HEK293T (cell line): ENCODE measurements at regions not wholly inside any gene's neighbourhood (a gene's known extent, or its start where the extent isn't known, plus 50 kb on each side); places are given as distances from the start of the nearest gene placed in this dataset.

Experiments used
- CTCF ChIA-PET: fragments of 350-600 bp; formaldehyde crosslinking; extraction: SDS; loops from one replicate; lab custom pipeline; 2021; ENCODE audit warnings: antibody characterized with exemption, inconsistent platforms; lab: Yijun Ruan, JAX
- POLR2A ChIA-PET: fragments of 350-600 bp; formaldehyde crosslinking; extraction: SDS; loops from one replicate; lab custom pipeline; 2020; ENCODE audit warnings: antibody characterized with exemption, inconsistent platforms; lab: Yijun Ruan, JAX
- DNase-seq: peaks from one replicate; pipeline ENCODE4 v3.0.0; 2012; ENCODE audit warnings: mixed read lengths; ENCODE audit errors: extremely low spot score
- ARNT ChIP-seq: fragments of 450-650 bp; IDR thresholded peaks from 2 replicates; pipeline ENCODE4 v1.6.1; 2017; ENCODE audit warnings: mild to moderate bottlenecking
- BHLHE40 ChIP-seq: fragments of 450-650 bp; IDR thresholded peaks from 2 replicates; pipeline ENCODE4 v1.6.1; 2016; ENCODE audit warnings: mild to moderate bottlenecking, moderate library complexity, borderline replicate concordance
- CTBP1 ChIP-seq: fragments of 450-650 bp; IDR thresholded peaks from 2 replicates; pipeline ENCODE4 v1.6.1; 2016; ENCODE audit warnings: borderline replicate concordance
- ELF4 ChIP-seq: fragments of 450-650 bp; IDR thresholded peaks from 2 replicates; pipeline ENCODE4 v1.6.1; 2017; ENCODE audit warnings: antibody characterized with exemption
- FOXA1 ChIP-seq: fragments of 450-650 bp; IDR thresholded peaks from 2 replicates; pipeline ENCODE4 v1.6.1; 2016; ENCODE audit warnings: mild to moderate bottlenecking
- FOXK2 ChIP-seq: fragments of 450-650 bp; IDR thresholded peaks from 2 replicates; pipeline ENCODE4 v1.6.1; 2016; ENCODE audit warnings: mild to moderate bottlenecking
- FOXM1 ChIP-seq: fragments of 450-650 bp; IDR thresholded peaks from 2 replicates; pipeline ENCODE4 v1.6.1; 2017; ENCODE audit warnings: mild to moderate bottlenecking, borderline replicate concordance
- HDGF ChIP-seq: fragments of 450-650 bp; IDR thresholded peaks from 2 replicates; pipeline ENCODE4 v1.6.1; 2017; ENCODE audit warnings: antibody characterized with exemption, borderline replicate concordance
- L3MBTL2 ChIP-seq: fragments of 450-650 bp; conservative IDR thresholded peaks from 2 replicates; pipeline ENCODE4 v1.6.1; 2016; ENCODE audit warnings: mild to moderate bottlenecking
- LEF1 ChIP-seq: fragments of 450-650 bp; IDR thresholded peaks from 2 replicates; pipeline ENCODE4 v1.6.1; 2017; ENCODE audit warnings: mild to moderate bottlenecking, borderline replicate concordance
- NFRKB ChIP-seq: fragments of 450-650 bp; IDR thresholded peaks from 2 replicates; pipeline ENCODE4 v1.6.1; 2016; ENCODE audit warnings: mild to moderate bottlenecking, moderate library complexity
- SP1 ChIP-seq: fragments of 450-650 bp; IDR thresholded peaks from 2 replicates; pipeline ENCODE4 v1.6.1; 2017
- SUZ12 ChIP-seq: fragments of 450-650 bp; IDR thresholded peaks from 2 replicates; pipeline ENCODE4 v1.6.1; 2016; ENCODE audit warnings: mild to moderate bottlenecking
- TARDBP ChIP-seq: fragments of 450-650 bp; IDR thresholded peaks from 2 replicates; pipeline ENCODE4 v1.6.1; 2016
- ZNF384 ChIP-seq: fragments of 450-650 bp; IDR thresholded peaks from 2 replicates; pipeline ENCODE4 v1.6.1; 2016
- TF ChIP-seq, protein P1 (sequence below): fragments of 450-650 bp; IDR thresholded peaks from 2 replicates; pipeline ENCODE4 v1.6.1; 2016

GRCh38 chr3:83515123-83515522 lies 1443.7 kb upstream of the CADM2 start:
- POLR2A ChIA-PET: no interaction called here
- no peak for TF ChIP-seq CTBP1
- TF ChIP-seq TARDBP: no peak
- TF ChIP-seq ZNF384: no peak
- TF ChIP-seq NFRKB: no peak
- no peak for TF ChIP-seq FOXA1
- TF ChIP-seq FOXK2: no peak
- DNase-seq: no peak
- CTCF ChIA-PET: no interaction called here

DNA sequence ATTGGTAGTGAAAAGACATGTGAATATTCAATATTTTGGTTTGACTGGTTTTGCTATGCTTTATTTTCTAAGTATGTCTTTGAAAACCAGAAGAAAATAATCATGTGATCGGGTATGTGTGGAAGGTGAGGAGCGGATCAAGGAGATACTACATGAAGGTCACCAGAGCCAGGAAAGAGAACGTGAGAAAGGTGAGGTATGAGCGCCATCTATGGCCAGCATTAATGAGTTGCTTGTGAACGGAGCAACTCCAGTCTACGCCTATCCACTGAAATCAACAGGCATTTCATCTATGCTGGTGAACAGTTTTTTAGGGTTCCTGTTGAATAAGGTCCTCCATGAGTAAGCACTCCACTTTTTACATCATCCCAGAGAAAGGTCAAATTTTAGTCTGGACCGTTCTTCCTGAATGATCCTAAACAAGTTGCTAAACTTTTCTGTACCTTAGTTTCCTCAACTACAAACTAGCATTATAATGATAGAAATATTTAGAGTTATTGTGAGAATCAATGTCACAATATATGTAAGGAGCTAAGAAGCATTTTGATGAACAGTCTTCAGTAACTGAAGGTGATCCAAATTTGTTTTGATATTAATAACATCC lies 1435.2 kb upstream of the CADM2 start:
- peak; percentile 51 for DNase-seq
- TF ChIP-seq L3MBTL2 (no peak), FOXM1 (no peak), LEF1 (no peak), NFRKB (no peak)
- ChIA-PET POLR2A (no interaction called here), CTCF (no interaction called here)

DNA sequence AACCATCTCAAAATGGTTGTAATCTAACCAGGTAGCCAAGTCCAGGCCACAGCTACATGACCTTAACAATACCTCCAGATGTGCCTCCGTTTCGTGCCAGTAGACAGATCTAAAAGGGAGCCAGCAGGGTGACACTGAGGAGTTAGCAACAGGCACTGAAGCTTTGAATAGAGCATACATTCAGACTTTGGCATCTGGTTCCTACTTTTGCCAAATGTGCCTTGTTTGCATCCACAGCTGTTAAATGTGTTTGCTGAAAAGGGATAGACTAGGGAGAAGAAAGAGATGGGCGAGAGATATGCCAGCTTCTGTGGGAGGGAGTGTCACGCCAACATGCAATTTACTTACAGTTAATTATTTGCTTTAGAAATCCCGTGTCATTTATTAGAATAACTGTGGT lies 1433.9 kb upstream of the CADM2 start:
- no peak for TF ChIP-seq L3MBTL2
- no peak for TF ChIP-seq FOXA1
- TF ChIP-seq ARNT: no peak
- no peak for TF ChIP-seq CTBP1
- TF ChIP-seq FOXM1: no peak
- TF ChIP-seq ZNF384: no peak
- TF ChIP-seq NFRKB: no peak
- no peak for TF ChIP-seq HDGF
- no peak for TF ChIP-seq SP1
- TF ChIP-seq TARDBP: no peak
- no peak for DNase-seq
- POLR2A ChIA-PET: no interaction called here
- CTCF ChIA-PET: no interaction called here

GRCh38 chr3:83559082-83559481 lies 1399.7 kb upstream of the CADM2 start:
- ChIA-PET CTCF (no interaction called here), POLR2A (no interaction called here)
- no peak for DNase-seq
- no peak for TF ChIP-seq ZNF384
- no peak for TF ChIP-seq FOXK2
- TF ChIP-seq LEF1: no peak
- TF ChIP-seq L3MBTL2: no peak
- TF ChIP-seq FOXM1: no peak
- TF ChIP-seq ARNT: no peak
- TF ChIP-seq BHLHE40: no peak
- no peak for TF ChIP-seq CTBP1
- TF ChIP-seq NFRKB: no peak
- TF ChIP-seq TARDBP: no peak
- TF ChIP-seq SP1: no peak
- TF ChIP-seq, protein P1, sequence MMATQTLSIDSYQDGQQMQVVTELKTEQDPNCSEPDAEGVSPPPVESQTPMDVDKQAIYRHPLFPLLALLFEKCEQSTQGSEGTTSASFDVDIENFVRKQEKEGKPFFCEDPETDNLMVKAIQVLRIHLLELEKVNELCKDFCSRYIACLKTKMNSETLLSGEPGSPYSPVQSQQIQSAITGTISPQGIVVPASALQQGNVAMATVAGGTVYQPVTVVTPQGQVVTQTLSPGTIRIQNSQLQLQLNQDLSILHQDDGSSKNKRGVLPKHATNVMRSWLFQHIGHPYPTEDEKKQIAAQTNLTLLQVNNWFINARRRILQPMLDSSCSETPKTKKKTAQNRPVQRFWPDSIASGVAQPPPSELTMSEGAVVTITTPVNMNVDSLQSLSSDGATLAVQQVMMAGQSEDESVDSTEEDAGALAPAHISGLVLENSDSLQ: no peak
- no peak for TF ChIP-seq SUZ12
- TF ChIP-seq ELF4: no peak
- no peak for TF ChIP-seq FOXA1
- TF ChIP-seq HDGF: no peak

DNA sequence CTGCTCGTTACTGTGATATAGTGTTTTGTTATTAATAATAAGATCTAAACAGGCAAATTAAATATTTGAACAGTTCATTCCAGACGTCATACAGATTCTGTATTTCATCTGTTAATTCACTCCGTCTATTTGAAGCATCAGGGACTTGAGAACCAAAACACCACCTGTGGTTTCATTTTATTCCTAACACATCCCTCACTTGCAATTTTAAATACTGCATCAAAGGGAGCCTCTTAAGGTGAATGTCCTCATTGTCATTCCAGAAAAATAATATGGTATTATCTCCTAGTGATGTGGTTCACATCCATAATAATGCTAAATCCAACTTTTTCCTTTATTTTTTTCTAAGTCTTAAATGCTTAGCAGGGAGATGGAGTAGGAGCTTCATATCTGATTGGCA lies 1390.9 kb upstream of the CADM2 start:
- ChIA-PET CTCF (no interaction called here), POLR2A (no interaction called here)
- TF ChIP-seq FOXK2 (no peak), SUZ12 (no peak), FOXA1 (no peak), NFRKB (no peak), FOXM1 (no peak), SP1 (no peak), CTBP1 (no peak), HDGF (no peak), LEF1 (no peak), BHLHE40 (no peak), TARDBP (no peak), ELF4 (no peak), ZNF384 (no peak), L3MBTL2 (no peak)
- TF ChIP-seq, protein P1: no peak
- no peak for DNase-seq

DNA sequence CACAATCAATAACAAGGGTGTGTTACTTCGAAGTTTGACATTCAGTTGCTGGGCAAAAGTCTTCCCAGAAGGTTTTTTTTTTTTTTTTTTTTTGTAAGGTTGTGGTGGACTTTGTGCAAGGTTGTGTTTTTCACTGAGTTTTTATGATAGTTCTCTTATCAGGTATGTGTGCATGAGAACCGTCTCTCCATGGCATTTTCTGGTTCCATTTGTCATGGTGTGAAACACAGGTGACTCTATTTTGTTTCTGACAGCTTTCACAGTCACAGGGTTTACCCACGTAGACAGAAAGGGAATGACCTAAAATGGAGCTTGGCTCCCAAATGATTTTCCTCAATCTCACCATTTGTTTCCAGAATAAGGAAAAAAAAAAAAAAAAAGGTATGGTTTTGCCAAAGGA lies 1377.2 kb upstream of the CADM2 start:
- ChIA-PET CTCF (interaction anchor here (0.5 kb wide), 1 partner anchor 335 kb away, joined by 3 read pairs; no protein-coding TSS in a partner anchor), POLR2A (no interaction called here)
- no peak for TF ChIP-seq LEF1
- TF ChIP-seq ARNT: no peak
- TF ChIP-seq FOXK2: no peak
- TF ChIP-seq L3MBTL2: no peak
- DNase-seq: no peak

- no peak for DNase-seq
- CTCF ChIA-PET: no interaction called here
- POLR2A ChIA-PET: no interaction called here
- TF ChIP-seq CTBP1 (no peak), NFRKB (no peak), HDGF (no peak), FOXK2 (no peak), FOXM1 (no peak)
Observed at GRCh38 chr3:83601704-83602103, 1357.1 kb upstream of the CADM2 start.
